ENCODE measurements at regions not wholly inside any gene's neighbourhood (a gene's known extent, or its start where the extent isn't known, plus 50 kb on each side); places are given as distances from the start of the nearest gene placed in this dataset.
"Not testable (repeated sequence)": the region's sequence is repeated elsewhere in the genome, so short reads cannot be mapped to it uniquely, and the experiment has no call there.

DNA sequence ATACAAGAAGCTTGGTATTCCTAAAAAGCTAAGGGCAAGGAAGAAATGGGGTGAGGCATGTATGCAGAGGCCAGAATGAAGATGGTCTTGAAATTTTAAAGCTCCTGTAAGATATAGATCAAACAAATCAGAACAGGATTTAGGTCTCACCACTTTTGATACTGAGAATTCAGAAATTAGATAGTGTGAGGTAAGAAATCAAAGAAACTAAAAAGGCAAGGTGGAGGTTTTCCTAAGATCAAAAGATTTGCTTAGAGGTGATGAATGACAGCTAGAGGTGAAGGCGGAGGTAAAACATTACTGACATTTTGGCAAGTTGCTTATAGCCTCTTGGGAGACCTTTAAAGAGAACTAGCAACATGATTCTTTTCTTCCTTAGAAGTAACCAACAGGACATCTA is 225.2 kb upstream of the SGK1 start:
- no peak for DNase-seq
- TF ChIP-seq, protein P1, sequence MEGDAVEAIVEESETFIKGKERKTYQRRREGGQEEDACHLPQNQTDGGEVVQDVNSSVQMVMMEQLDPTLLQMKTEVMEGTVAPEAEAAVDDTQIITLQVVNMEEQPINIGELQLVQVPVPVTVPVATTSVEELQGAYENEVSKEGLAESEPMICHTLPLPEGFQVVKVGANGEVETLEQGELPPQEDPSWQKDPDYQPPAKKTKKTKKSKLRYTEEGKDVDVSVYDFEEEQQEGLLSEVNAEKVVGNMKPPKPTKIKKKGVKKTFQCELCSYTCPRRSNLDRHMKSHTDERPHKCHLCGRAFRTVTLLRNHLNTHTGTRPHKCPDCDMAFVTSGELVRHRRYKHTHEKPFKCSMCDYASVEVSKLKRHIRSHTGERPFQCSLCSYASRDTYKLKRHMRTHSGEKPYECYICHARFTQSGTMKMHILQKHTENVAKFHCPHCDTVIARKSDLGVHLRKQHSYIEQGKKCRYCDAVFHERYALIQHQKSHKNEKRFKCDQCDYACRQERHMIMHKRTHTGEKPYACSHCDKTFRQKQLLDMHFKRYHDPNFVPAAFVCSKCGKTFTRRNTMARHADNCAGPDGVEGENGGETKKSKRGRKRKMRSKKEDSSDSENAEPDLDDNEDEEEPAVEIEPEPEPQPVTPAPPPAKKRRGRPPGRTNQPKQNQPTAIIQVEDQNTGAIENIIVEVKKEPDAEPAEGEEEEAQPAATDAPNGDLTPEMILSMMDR (IDR thresholded peaks at IDR 0.05; ENCODE audit: unreplicated experiment): no peak
- no peak overlapping the region for H3K27ac Mint-ChIP-seq (ENCODE audit: unreplicated experiment)
- BruUV-seq (replicated peaks): no TSS peak
- H3K4me1 Mint-ChIP-seq (ENCODE audit: low read depth, unreplicated experiment): no peaks in the 10 kb centered on the region
- no peaks in the 10 kb centered on the region for H3K27me3 Mint-ChIP-seq (ENCODE audit: unreplicated experiment)
- H3K4me3 Mint-ChIP-seq (ENCODE audit: low read depth, unreplicated experiment): no peak overlapping the region
- CTCF ChIA-PET: no interaction called here
- H3K9me3 Mint-ChIP-seq (ENCODE audit: low read depth, unreplicated experiment): no peaks in the 10 kb centered on the region
- H3K36me3 Mint-ChIP-seq (ENCODE audit: insufficient read depth, unreplicated experiment): no peaks in the 10 kb centered on the region
- intact Hi-C loops (cut with micrococcal nuclease; ENCODE audit: unreplicated experiment): no loop called here

DNA sequence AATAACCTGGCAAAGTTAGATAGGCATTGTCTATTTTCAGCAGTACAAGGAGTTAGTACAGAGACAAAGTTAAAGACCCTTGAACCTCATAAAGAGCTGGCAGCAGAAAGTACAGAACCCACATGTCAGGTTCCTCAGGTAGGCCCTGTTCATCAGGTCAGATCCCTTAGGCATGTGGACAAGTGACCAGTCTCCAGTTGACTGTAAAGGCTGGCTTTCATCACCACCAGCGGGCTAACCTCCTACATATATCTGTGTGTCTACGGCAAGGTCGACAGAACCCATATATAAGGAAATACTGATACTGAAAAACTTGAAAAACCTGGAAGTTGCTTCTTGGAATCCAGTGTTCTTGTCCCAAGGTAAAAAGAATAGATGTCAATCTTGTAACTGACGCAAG is 223.1 kb upstream of the SGK1 start:
- Mint-ChIP-seq H3K4me1 (ENCODE audit: low read depth, unreplicated experiment) (no peaks in the 10 kb centered on the region), H3K36me3 (ENCODE audit: insufficient read depth, unreplicated experiment) (no peaks in the 10 kb centered on the region), H3K27ac (ENCODE audit: unreplicated experiment) (no peak overlapping the region), H3K9me3 (ENCODE audit: low read depth, unreplicated experiment) (no peaks in the 10 kb centered on the region), H3K27me3 (ENCODE audit: unreplicated experiment) (no peaks in the 10 kb centered on the region), H3K4me3 (ENCODE audit: low read depth, unreplicated experiment) (no peak overlapping the region)
- DNase-seq: no peak
- no TSS peak for BruUV-seq (replicated peaks)
- TF ChIP-seq, protein P1 (IDR thresholded peaks at IDR 0.05; ENCODE audit: unreplicated experiment): no peak
- intact Hi-C loops (cut with micrococcal nuclease; ENCODE audit: unreplicated experiment): loop anchor here (1.0 kb wide), 1 partner anchor 38 kb away; no protein-coding TSS in a partner anchor
- CTCF ChIA-PET: interaction anchor here (0.6 kb wide), 1 partner anchor 24 kb away, joined by 3 read pairs; no protein-coding TSS in a partner anchor

DNA sequence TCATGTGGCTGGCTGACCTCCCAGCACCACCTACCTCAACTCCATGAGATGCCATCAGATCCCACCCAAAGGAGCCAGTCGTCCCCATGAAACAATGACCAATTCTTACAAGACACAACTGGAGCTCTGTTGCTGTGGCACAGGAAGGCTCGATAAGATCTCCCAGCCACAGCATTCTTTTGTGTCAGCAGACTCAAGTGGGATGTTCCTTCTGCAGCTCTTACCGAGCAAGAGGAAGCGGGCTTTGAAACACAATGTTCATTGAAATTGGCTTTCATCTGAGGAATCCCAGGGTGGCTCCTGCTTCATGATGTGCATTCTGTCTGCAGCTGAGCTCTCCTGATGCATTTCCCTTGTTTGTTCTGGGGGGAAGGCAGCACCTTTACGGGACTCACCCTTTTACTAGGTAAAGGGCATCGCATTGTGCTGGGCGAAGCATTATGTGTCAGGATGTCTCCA is 222.0 kb upstream of the SGK1 start:
- TF ChIP-seq, protein P1 (IDR thresholded peaks at IDR 0.05; ENCODE audit: unreplicated experiment): no peak
- H3K27ac Mint-ChIP-seq (ENCODE audit: unreplicated experiment): no peak overlapping the region
- no peak overlapping the region for H3K4me3 Mint-ChIP-seq (ENCODE audit: low read depth, unreplicated experiment)
- H3K36me3 Mint-ChIP-seq (ENCODE audit: insufficient read depth, unreplicated experiment): no peaks in the 10 kb centered on the region
- H3K9me3 Mint-ChIP-seq (ENCODE audit: low read depth, unreplicated experiment): no peaks in the 10 kb centered on the region
- BruUV-seq (replicated peaks): no TSS peak
- H3K4me1 Mint-ChIP-seq (ENCODE audit: low read depth, unreplicated experiment): no peaks in the 10 kb centered on the region
- no peak for DNase-seq
- intact Hi-C loops (cut with micrococcal nuclease; ENCODE audit: unreplicated experiment): no loop called here
- CTCF ChIA-PET: no interaction called here
- no peaks in the 10 kb centered on the region for H3K27me3 Mint-ChIP-seq (ENCODE audit: unreplicated experiment)

DNA sequence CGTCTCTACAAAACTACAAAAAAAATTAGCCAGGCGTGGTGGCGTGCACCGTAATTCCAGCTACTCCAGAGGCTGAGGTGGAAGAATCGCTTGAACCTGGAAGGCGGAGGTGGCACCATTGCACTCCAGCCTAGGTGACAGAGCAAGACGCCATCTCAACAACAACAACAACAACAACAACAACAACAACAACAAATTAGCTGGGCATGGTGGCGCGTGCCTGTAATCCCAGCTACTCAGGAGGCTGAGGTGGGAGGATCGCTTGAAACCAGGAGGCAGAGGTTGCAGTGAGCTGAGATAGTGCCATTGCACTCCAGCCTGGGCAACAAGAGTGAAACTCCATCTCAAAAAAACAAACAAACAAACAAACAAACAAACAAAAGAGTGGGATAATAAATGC is 219.9 kb upstream of the SGK1 start:
- H3K36me3 Mint-ChIP-seq (ENCODE audit: insufficient read depth, unreplicated experiment); DNase-seq; H3K9me3 Mint-ChIP-seq (ENCODE audit: low read depth, unreplicated experiment); H3K4me1 Mint-ChIP-seq (ENCODE audit: low read depth, unreplicated experiment); intact Hi-C loops (cut with micrococcal nuclease; ENCODE audit: unreplicated experiment); H3K27ac Mint-ChIP-seq (ENCODE audit: unreplicated experiment); BruUV-seq (replicated peaks); H3K27me3 Mint-ChIP-seq (ENCODE audit: unreplicated experiment); H3K4me3 Mint-ChIP-seq (ENCODE audit: low read depth, unreplicated experiment): not testable (repeated sequence)
- CTCF ChIA-PET: interaction anchor here (0.6 kb wide), 1 partner anchor 349 kb away, joined by 4 read pairs; no protein-coding TSS in a partner anchor

- no peak overlapping the region for H3K4me3 Mint-ChIP-seq (ENCODE audit: low read depth, unreplicated experiment)
- no peaks in the 10 kb centered on the region for H3K4me1 Mint-ChIP-seq (ENCODE audit: low read depth, unreplicated experiment)
- TF ChIP-seq, protein P1 (IDR thresholded peaks at IDR 0.05; ENCODE audit: unreplicated experiment): no peak
- CTCF ChIA-PET: interaction anchor here (0.6 kb wide), 2 partner anchors 349 to 1952 kb away, joined by 3 to 4 read pairs; no protein-coding TSS in a partner anchor
- no peak for DNase-seq
- H3K9me3 Mint-ChIP-seq (ENCODE audit: low read depth, unreplicated experiment): no peaks in the 10 kb centered on the region
- BruUV-seq (replicated peaks): no TSS peak
- intact Hi-C loops (cut with micrococcal nuclease; ENCODE audit: unreplicated experiment): no loop called here
- H3K27ac Mint-ChIP-seq (ENCODE audit: unreplicated experiment): no peak overlapping the region
- no peaks in the 10 kb centered on the region for H3K36me3 Mint-ChIP-seq (ENCODE audit: insufficient read depth, unreplicated experiment)
- no peaks in the 10 kb centered on the region for H3K27me3 Mint-ChIP-seq (ENCODE audit: unreplicated experiment)
These were observed 219.2 kb upstream of the SGK1 start for GRCh38 chr6:134537146-134537555.
